HEK293 (cell line): ENCODE measurements at regions not wholly inside any gene's neighbourhood (a gene's known extent, or its start where the extent isn't known, plus 50 kb on each side); places are given as distances from the start of the nearest gene placed in this dataset.

Experiments
- CTCF ChIP-seq: fragments of 450-650 bp; formaldehyde crosslinking; IDR thresholded peaks from 2 replicates; pipeline ENCODE4 v1.5.1; 2016; ENCODE audit warnings: missing biosample characterization, missing genetic modification characterization
- SP2 ChIP-seq: fragments of 450-650 bp; formaldehyde crosslinking; IDR thresholded peaks from 2 replicates; pipeline ENCODE4 v1.5.1; 2016; ENCODE audit warnings: missing biosample characterization, missing genetic modification characterization
- ZBTB26 ChIP-seq: fragments of 450-650 bp; formaldehyde crosslinking; optimal IDR thresholded peaks from 2 replicates; pipeline ENCODE3; 2016; ENCODE audit warnings: missing biosample characterization, mild to moderate bottlenecking, missing genetic modification characterization
- ZNF23 ChIP-seq: fragments of 450-650 bp; formaldehyde crosslinking; IDR thresholded peaks from 2 replicates; pipeline ENCODE4 v1.5.1; 2016; ENCODE audit warnings: missing biosample characterization, missing genetic modification characterization, borderline replicate concordance
- ZNF530 ChIP-seq: fragments of 450-650 bp; formaldehyde crosslinking; IDR thresholded peaks from 2 replicates; pipeline ENCODE4 v1.5.1; 2016; ENCODE audit warnings: low read depth, missing biosample characterization, missing genetic modification characterization

GRCh38 chr2:160557903-160558302 lies 64.3 kb upstream of the RBMS1 start:
- TF ChIP-seq ZBTB26 = no peak
- TF ChIP-seq SP2 (tag by site-specific recombination) = no peak
- no peak for TF ChIP-seq ZNF530
- no peak for TF ChIP-seq CTCF (tag by site-specific recombination)
- TF ChIP-seq ZNF23 = no peak
